ENCODE measurements at regions not wholly inside any gene's neighbourhood (a gene's known extent, or its start where the extent isn't known, plus 50 kb on each side); places are given as distances from the start of the nearest gene placed in this dataset.
"Not testable (repeated sequence)": the region's sequence is repeated elsewhere in the genome, so short reads cannot be mapped to it uniquely, and the experiment has no call there.

DNA sequence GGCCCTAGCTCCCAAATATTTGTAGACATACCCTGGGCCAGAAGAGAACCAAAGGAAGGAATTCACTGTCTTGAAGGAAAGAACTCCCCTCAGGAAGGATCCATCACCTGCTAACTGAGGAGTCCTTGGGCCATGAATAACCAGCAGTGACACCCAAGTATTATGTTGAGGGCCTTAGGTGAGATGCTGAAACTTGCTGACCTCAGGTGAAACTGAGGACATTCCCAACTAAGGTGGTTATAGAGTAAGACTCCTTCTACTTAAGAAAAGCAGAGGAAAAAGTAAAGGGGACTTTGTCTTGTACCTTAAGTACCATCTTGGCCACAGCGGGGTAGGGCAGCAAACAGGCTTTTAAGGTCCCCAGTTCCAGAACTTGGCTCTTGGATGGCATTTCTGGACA lies 491.7 kb downstream of the C6orf118 start:
- DNase-seq: no peak

- DNase-seq: no peak
Observed at GRCh38 chr6:164812706-164813105, 496.7 kb downstream of the C6orf118 start.

DNA sequence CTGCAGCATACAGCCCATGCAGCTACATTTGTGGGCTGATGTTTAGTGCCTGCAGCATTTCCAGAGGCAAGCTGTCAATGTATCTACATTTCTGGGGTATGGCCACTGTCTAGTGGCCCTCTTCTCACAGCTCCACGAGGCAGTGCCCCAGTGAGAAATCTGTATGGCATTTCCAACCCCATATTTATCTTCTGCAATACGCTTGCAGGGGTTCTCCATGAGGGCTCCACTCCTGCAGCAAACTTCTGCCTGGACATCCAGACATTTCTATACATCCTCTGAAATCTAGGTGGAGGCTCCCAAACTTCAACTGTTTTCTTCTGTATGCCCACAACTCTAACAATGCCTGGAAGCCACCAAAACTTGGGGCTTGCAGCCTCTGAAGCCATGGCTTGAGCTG lies 502.3 kb downstream of the C6orf118 start:
- no peak for DNase-seq

GRCh38 chr6:164795056-164795815 lies 514.2 kb downstream of the C6orf118 start:
- DNase-seq: peak in 1 of 2 experiments; percentile 51

GRCh38 chr6:164792666-164793065 lies 516.7 kb downstream of the C6orf118 start:
- DNase-seq: no peak

- no peak for DNase-seq
Observed at GRCh38 chr6:164791498-164791897, 517.9 kb downstream of the C6orf118 start.

GRCh38 chr6:164763788-164764187 lies 545.6 kb downstream of the C6orf118 start:
- DNase-seq: no peak

DNA sequence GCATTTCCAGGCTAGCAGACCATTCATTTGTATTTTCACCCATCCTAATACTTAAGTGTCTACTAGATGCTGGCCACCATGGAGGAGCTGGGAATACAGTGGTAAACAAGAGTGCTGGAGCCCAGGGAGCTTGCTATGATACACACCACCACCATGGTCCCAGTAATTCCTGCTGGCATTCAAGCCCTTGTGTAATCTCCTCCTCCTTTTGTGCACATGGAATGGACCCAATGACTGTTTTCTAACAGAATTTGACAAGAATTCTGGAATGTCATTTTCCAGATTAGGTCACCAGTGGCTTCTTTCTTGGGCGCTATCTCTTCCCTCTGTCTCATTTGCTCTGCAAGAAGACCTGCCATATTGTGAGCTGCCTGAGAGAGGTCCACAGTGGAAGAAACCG lies 552.0 kb downstream of the C6orf118 start:
- no peak for DNase-seq

DNA sequence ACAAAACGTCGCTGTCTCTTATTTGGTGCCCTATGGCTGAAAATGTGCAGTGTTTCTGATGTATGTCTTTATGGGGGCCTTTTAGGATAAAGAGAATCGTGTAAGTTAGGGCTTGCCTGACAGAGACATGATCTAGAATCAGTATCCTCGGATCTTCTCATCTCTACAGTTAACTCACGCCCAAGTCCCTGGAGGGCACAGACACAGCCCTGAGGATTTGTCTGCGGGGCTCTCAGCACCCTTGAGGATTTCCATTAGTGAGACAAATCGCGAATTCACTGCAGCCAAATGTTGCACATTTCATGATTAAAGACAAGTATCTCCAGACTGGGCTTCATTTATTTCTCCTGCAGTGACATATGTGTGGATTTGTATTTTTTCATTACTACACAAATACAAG lies 552.7 kb downstream of the C6orf118 start:
- no peak for DNase-seq

DNA sequence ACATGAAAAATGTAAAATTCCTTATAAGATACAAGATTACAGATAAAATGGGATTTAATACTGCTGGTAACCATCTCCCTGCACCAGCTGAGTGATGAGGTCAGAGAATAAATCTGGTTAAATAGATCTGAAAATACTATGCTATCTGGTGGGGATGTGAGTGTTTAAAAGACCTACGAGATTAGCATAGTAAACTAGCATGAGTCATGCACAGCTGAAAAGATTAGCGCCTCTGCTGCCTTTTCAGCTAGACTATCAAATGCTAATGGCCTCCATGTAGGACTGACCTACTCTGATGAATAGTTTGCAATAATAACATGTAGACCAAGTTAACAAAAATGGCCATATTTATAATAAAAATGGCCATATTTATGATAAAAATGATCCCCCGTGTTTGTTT lies 553.3 kb downstream of the C6orf118 start:
- no peak for DNase-seq

GRCh38 chr6:164753517-164753916 lies 555.9 kb downstream of the C6orf118 start:
- DNase-seq: no peak

- DNase-seq: no peak
Observed at GRCh38 chr6:164751395-164751794, 558.0 kb downstream of the C6orf118 start.

DNA sequence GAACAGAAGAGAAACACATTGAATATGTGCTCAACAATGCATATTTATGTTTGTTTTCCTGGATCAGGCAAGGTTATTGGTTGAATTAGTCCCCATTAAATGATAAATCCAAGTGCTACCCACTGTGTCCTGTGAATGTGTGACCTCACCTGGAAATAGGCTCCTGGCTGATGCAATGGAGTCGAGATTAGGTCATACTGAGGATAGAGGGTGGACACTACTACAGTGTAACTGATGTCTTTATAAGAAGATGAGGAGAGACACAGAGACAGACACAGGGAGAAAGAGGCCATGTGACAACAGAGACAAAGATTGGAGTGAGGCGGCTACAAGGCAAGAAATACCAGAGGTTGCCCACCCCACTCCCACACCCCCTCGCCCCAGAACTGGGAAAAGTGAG lies 559.3 kb downstream of the C6orf118 start:
- DNase-seq: no peak

- no peak for DNase-seq
Observed at GRCh38 chr6:164749221-164750064, 560.0 kb downstream of the C6orf118 start.

GRCh38 chr6:164744301-164744700 lies 565.1 kb downstream of the C6orf118 start:
- DNase-seq: no peak

- DNase-seq: no peak
Observed at GRCh38 chr6:164741938-164742451, 567.4 kb downstream of the C6orf118 start.

GRCh38 chr6:164736090-164736489 lies 573.3 kb downstream of the C6orf118 start:
- not testable (repeated sequence) for DNase-seq

GRCh38 chr6:164731539-164731938 lies 577.9 kb downstream of the C6orf118 start:
- DNase-seq: no peak

GRCh38 chr6:164721460-164721859 lies 587.9 kb downstream of the C6orf118 start:
- DNase-seq: no peak

DNA sequence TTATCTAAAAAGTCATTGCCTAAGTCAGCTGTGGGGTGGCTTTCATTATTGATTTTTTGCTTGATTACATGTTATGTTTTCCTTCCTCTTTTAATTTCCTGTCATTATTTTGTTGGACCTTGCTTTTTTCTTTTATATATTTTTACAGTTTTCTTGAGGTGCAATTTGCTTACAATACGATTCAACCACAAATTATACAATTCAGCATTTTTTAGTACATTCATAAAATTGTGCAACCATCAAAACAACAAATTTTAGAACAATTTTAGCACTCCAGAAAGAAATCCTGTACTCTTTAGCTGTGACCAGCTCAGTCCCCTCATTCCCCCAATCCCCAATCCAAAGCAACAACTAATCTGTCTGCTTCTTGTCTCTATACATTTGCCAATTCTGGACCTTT lies 608.9 kb downstream of the C6orf118 start:
- DNase-seq: no peak

DNA sequence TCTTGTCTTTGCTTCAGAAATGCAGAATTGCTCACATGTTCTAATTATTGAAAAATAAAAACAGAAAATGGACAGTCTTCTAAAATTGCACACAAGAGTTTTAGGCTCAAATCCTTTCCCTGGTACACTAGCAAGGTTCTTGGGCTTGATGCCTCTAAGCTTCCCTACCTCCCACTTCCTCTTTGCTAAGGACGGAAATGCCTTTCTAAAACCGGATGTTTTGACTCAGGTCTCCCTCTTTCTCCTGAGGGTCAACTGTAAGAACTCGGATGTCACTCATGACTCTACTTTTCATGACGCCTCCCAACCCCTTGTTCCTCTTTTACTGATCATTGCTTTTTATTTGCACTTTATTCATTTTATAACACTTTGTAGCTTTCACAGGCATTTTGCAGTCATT lies 613.5 kb downstream of the C6orf118 start:
- no peak for DNase-seq

- DNase-seq: no peak
Observed at GRCh38 chr6:164694386-164694785, 615.0 kb downstream of the C6orf118 start.

GRCh38 chr6:164693944-164694343 lies 615.5 kb downstream of the C6orf118 start:
- no peak for DNase-seq

Data from cerebellar nuclear complex (tissue), 1 donor.